HG02642 (cell line): ENCODE measurements at regions not wholly inside any gene's neighbourhood (a gene's known extent, or its start where the extent isn't known, plus 50 kb on each side); places are given as distances from the start of the nearest gene placed in this dataset.

Experiments used
- ATAC-seq: cut with Tn5 transposase; IDR thresholded peaks from one replicate; pipeline ENCODE4 v1.9.1; 2021; ENCODE audit warnings: mild to moderate bottlenecking; ENCODE audit not compliant: unreplicated experiment, poor library complexity

DNA sequence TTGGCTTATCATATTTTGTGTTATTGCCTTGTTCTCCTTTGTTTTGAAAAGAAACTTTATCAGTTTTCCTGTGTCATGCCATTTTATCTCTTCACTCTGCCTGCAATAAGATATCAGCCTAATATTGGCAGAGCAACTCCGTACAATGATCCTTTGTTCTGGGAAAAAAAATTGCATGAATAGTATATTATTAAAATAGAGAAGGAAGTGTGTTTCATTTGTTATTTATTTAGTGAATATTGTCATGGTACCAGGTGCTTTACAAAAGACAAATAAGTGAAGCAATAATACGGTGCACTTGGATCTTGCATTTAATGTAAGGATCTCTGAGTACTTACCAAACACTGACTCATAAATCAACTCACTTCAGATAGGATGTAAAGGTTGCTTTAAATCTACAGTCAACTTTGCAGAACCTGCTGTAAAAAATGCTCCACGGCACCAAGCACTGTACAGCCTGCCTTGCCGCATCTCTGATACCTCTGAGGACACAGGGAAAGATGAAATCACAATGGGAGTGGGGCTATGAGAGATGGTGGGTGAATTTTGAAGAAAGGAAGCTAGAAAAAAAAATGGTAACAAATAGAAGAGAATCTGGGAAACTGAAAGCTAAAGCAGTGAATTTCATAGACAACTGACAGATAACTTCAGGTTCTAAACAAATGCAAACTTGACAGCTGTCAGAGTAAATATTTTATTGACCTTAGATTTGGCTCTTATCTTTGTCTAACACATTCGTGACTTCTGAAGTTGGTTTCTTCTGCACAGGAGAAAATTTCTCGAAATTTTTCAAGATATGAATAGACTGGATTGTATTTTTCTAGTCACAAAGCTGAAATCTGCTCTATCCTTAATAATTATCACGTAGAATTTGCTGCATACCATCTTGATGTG lies 232.1 kb downstream of the ENC1 start:
- no peak for ATAC-seq

DNA sequence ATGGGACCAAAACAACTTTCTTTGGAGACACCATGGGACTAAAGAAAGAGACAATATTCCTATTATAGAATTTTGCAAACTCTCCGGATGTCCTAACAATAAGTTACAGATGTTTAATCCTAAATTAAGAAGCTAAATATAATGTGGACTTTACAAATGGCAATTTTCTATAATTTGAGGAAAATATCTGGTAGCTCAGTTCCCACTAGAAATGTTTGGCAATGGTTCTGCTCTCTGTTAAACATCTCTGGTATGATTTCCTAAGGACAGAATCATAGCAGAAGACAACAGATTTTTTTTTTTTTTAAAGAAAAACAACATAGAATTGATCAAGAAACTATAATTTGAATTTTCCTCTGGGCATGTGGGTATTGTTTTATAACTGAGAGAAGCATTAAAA lies 232.8 kb downstream of the ENC1 start:
- ATAC-seq, result no peak

DNA sequence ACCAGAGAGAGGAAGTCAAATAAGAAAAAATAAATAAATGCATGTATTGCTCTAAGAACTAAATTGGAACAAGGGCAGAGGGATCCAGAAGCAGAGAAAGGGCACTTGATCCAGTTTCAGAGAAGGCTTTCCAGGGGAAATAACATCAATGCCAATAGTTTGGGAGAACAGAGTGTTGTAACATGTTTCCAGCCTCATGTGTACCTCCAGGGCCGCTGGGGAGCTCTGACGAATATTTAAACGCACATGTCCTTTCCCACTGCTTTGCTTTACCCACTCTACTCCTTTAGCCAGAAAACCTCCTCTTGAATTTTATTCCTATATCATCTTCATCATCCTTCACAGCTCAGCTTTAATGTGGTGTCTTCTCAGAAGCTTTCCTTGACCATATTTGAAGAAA lies 233.7 kb downstream of the ENC1 start:
- no peak for ATAC-seq

DNA sequence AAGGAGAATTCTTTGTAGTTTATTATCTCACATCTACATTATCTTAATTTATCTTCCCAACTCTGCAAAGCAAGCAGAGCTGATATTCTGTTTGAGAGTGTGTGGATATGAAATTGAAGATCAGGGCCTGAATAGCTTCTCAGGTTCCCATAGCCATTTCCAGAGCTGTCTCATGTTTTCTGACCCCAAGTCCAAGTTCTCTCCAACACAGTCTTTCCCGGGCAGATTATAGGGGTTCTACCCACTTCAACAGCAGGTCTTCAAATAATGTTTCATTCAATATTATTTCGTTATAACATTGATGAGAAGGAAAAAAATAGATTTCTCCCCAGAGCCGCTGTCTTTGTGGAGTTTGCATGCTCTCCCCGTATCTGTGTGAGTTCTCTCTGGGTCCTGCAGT lies 234.9 kb downstream of the ENC1 start:
- ATAC-seq, result no peak

DNA sequence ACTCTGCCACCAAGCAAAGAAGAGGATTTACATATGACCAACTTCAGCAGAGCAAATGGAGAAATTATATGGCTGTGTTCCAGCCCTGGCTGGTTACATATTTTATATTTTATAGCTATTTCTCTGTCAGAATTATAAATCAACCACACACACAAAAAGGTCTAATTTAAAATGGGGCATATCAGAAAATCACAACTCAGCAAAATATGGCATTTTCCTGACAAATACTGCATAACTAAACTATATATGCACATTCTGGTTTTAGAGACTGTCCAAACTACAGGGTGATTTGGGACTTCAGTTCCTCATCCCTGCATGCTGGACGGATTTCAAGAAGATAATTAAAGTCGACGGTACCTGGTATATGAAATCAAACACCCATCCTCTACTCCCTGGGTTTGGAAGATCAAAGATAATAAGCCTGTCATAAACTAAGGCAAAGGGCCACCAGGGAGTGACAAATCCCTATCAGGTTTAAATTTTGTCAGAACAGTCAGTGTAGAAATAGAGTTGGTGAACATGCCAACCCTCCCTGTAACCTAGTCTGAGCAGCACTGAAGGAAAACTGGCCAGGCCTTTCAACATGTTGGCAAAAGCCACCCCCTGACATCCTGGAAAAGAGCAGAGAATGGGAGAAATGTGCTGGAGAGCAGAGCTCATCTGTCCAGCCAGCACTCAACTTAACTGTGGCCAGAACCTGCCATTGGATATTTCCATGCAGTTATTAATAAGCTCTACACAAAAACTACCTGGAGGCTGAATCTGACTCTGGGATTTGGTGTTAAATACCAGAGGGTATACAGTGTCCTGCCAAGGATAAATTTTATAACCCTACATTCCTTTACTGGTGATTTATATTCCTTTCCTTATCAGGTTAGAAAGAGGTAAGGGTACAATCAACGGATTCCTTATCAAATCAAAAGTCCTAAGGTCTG lies 235.7 kb downstream of the ENC1 start:
- no peak for ATAC-seq

DNA sequence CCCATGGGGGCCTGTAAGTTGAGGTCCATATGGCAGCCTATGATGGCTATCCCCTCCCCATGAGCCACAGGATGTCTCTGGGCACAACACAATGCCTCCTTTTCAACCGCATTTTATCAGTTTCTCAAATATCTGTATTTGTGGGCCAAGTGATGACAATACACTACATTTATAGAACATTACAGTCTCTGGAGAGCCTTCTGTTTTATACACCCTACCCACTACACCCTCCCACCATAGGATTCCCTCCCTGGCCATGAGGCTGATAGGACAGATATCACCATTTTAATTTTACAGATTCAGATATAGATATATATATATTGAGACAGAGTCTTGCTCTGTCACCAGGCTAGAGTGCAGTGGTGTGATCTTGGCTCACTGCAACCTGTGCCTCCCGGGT lies 236.8 kb downstream of the ENC1 start:
- no peak for ATAC-seq

DNA sequence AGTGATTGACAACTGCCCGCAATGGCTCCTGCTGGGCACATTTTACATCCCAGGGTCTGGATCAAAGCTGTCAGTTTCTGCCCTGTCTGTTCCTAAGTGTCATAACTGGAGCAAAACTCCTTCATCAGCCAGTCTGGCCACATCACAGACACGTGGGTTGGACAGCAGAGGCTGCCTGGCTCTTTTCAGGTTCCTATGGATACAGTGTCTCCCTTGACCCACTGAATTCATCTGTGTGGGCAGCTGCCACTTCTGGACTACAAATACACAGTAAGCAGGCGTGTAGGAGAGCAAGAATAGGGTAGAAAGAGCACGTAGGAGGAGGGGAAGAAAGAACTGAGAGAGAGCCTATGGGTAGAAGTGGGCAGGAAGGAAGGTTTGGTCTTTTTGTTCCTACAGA lies 238.0 kb downstream of the ENC1 start:
- no peak for ATAC-seq

DNA sequence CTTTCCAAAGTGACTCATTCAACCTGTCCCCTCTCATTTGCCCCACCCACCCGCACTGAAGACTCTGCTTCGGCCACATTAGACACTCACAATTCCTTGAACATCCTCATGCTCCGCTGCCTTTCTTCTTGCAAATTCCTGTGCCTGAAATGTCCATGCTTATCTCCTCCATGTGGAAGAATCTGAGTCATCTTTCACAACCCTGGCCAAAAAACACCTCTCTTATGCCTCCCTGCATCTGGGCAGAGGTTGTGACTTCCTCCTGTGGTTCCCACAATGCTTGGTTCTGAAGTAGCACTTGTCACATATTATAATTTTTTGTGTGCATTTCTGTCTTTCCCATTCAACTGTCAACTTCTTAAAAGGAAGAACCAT lies 238.6 kb downstream of the ENC1 start:
- ATAC-seq, result no peak

DNA sequence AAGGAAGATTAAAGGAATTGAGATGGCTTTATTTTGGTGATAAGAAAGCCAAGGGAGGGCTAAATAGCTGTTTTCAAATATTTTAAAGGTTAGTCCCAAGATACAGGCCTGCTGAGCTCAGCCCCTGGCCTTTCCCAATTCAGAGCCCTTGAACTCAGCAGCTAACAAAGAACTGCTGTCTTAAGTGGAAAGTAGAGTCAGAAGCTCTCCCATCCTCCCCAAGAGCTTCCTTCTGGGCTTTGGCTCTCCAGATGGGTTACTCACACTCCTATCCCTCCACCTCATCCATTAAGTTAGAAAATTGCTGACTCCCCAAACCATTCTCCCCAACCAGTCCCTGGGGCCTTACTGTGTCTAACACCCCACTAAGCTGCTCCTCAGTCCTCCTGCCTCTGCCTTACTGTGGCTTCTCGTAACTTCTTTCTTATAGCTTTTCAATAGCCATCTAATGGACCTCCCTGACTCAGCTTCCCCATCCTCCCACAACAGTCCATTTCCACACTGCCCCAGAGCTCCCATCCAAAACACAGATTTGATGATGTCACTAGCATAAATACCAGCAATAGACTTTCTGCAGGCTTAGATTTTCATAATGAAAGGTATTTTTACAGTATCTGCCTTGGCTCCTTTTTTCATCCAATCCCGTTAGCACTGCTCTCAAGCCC lies 239.1 kb downstream of the ENC1 start:
- ATAC-seq, result no peak

DNA sequence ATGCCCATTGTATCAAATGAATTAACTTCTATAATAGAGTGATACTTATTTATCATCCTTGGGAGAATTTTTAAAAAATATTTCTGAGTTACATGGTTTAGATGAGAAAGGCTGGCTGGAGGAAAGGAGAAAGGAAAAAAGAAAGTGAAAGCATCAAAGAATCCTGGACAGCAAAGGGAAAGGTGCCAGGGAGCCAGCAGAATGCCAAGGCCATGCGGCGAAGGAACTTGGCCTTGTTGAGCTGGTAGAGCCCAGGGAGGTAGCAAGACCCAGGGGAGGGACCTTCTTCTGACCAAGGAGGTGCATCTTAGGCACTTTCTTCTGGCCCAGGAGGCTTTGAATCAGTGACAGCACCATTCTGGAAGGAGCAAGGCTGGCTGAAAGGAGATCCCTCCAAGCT lies 240.5 kb downstream of the ENC1 start:
- no peak for ATAC-seq

DNA sequence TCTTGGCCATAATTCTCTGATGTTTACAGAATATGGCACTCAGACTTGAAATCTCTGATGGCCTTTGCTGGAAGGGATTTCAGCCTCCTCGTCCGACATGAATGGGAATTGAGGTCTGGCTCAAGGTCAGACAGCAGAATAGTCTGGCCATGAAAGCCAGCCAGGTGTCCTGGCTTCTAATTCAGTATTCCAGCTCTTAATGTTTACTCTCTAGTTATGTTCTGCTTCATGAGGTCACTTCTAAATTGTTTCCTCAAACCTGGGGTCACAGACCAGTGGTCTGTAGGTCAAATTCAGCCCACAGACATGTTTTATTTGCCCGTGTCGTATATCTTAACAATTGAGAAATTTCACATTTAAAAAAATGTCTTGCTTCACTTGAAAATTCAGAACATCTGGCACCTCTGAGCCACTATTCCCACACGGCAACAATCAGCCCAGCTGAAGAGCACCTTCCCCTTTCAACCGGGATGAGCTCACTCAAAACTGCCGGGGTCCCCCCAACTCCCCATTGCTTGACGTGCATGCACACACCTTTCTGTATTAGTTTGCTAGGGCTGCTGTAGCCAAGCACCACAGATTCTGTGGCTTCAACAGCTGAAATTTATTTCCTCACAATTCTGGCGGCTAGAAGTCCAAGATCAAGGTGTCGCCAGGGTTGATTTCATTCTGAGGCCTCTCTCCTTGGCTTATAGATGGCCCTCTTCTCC lies 243.5 kb downstream of the ENC1 start:
- ATAC-seq, result no peak

DNA sequence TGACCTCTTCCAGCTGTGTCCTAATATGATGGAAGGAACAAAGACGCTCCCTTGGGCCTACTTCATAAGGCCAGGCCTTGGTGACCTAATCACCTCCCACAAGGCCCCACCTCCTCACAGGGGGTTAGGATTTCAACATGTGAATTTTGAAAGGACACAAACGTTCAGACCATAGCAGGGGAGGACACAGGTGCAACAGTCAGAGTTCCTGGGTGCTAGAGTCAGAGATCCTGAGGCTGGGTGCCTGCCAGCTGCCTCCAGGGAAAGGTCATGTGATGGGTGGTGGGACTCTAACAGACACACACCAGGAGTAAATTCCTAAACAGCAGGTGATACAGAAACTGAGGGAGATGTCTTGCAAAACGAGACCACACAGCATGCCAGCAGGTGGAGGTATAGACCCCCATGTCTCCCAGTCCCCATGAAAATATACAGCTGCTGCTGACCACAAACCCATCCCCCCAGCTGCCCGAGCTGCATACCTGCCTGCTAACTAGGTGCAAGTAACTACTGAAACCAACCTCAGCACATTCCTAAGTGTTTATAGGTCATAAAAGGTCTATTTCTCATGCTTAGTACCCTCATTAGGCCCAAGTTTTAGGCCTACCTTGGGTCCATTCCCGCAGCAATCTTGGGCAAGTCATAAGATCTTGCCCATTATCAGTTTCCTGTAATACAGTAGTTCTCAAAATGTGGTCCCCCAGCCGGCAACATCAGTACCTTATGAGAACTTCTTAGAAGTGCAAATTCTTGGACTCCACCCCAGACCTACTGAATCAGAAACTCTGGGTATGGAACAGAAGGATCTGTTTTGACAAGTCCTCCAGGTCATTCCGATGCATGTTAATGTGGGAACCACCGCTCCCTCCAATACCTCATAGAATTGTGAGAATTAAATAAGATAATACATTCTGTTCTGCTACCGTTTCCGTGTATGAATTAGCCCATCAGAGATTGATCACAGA lies 245.3 kb downstream of the ENC1 start:
- ATAC-seq, result no peak

DNA sequence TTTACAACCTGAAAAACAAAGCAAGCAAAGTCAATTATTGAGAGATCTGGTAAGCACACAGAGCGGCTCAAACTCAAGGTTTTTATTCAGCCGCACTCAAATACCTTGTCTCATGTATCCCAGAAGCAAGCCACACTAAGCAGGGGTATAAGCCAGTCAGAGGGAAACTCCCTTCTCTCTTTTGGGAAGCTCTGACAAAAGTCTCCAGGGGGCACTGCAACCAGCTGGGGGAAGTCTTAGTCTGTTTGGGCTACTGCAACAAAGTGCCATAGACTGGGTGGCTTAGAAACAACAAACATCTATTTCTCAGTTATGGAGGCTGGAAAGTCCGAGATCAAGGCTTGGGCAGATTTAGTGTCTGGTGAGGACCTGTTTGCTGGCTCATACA lies 246.0 kb downstream of the ENC1 start:
- ATAC-seq, result no peak

DNA sequence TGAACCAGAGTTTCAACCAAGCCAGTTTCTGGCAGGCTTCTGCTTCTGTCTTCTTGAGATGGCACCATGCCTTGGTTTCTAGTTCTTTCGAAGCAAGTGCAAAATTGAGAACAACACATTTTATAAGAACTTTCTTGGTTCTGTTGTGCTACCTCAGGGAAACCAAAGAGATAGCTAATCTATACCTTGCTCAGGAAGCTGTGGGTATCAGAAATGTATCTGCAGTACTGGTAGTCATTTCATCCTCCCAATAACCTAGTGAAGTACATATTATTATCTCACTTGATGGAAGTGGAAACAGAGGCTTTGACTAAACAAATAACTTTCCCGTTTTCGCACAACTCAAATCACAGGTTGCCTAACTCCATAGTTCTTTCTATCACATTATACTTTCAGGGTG lies 246.6 kb downstream of the ENC1 start:
- no peak for ATAC-seq

DNA sequence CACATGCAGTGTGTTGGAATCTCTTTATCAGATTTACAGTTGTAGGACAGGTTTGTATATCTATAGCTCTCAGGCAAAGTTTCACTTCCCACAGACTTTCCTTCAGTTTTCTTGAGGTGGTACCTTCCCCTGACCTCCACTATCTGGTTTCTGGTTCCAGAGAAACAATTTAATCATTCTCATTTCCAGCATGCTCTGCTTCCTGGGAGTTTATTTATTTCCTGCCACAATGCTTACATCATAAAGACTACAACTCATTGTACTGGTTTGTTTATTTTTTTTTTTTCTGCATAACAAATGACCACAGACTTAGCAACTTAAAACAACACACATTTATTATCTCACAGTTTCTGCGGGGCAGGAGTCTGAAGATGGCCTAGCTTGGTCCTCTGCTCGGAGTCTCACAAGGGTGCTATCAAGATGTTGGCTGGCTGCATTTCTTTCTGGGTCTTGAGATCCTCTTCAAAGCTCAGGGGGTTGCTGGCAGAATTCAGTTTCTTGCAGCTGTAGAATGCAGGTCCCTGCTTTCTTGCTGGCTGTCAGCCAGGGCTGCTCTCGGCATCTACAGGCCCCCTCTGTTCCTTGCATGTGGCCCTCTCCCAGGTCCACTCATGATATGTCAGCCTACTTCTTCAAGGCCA lies 247.7 kb downstream of the ENC1 start:
- ATAC-seq, result no peak

DNA sequence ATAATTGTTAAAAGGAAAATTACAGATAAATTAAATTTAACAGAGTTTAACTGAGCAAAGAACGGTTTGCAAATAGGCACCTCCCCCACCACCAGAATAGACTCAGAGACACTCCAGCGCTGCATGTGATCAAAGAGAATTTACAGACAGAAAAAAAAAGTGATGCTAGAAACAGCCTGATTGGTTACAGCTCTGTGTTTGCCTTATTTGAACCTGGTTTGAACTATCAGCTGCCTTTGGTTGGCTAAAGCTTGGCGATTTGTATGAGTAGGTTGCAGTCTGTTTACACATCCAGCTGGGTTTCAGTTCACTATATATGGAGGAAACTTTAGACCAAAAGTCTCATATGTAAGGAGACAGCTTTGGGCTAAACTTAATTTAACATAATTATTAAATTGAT lies 249.1 kb downstream of the ENC1 start:
- no peak for ATAC-seq

DNA sequence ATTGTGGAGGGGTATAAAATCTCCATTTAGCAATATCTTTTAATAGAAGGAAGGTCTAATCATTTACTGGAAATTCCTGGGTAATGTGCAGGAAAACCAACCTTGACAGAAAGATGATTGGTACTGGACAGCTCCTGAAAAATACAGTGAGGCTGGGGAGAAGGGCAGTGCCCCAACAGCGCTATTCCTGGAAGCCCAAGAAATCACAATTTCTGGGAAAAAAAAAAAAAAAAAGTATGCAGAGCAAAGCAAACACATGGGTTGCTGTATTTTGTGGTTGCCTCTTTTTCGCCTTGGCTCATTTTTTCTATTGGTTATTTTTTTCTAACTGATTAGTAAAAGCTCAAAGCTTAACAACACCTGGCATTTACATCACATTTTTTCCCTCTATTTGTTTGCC lies 249.7 kb downstream of the ENC1 start:
- ATAC-seq, result no peak

DNA sequence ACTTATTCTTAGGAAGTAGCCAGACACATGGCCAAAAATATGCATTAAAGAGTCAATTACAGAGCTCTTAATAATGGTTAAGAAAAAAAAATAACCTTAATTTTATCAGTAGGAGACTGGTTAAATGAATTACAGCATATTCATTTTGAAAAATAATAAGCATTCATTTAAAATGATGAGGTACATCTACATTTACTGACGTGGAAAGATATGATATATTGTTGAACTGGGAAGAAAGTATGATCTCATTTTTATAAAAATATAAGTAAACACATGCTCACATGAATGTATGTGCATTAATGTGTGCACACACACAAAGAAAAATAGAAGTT lies 250.3 kb downstream of the ENC1 start:
- ATAC-seq, result no peak
